HepG2 (cell line): ENCODE measurements at regions not wholly inside any gene's neighbourhood (a gene's known extent, or its start where the extent isn't known, plus 50 kb on each side); places are given as distances from the start of the nearest gene placed in this dataset.

Experiments used
- AGO2 ChIP-seq: fragments of 200-400 bp; formaldehyde crosslinking; optimal IDR thresholded peaks from 2 replicates; pipeline ENCODE3; 2017; ENCODE audit warnings: mild to moderate bottlenecking, low read depth, low read length, moderate library complexity
- ARNTL ChIP-seq: sonication (generic); formaldehyde crosslinking; IDR thresholded peaks from 2 replicates; pipeline ENCODE4 v1.4.0; 2020; ENCODE audit warnings: mild to moderate bottlenecking, missing genetic modification reagents
- CSRNP2 ChIP-seq: sonication (generic); formaldehyde crosslinking; conservative IDR thresholded peaks from 2 replicates; pipeline ENCODE4 v1.8.0; 2022; ENCODE audit warnings: low read depth, missing genetic modification reagents
- HOXA3 ChIP-seq: sonication (generic); formaldehyde crosslinking; IDR thresholded peaks from 2 replicates; pipeline ENCODE4 v1.5.0; 2020; ENCODE audit warnings: missing genetic modification reagents
- ISX ChIP-seq: sonication (generic); formaldehyde crosslinking; conservative IDR thresholded peaks from 2 replicates; pipeline ENCODE4 v1.5.0; 2020; ENCODE audit warnings: missing genetic modification reagents
- JUNB ChIP-seq: sonication (generic); formaldehyde crosslinking; IDR thresholded peaks from 2 replicates; pipeline ENCODE4 v1.8.0; 2022; ENCODE audit warnings: missing genetic modification reagents, mild to moderate bottlenecking, borderline replicate concordance
- KLF15 ChIP-seq: sonication (generic); formaldehyde crosslinking; IDR thresholded peaks from 2 replicates; pipeline ENCODE4 v1.8.1; 2023; ENCODE audit warnings: borderline replicate concordance, mild to moderate bottlenecking, inconsistent platforms, missing genetic modification reagents, mixed read lengths
- MZF1 ChIP-seq: sonication (generic); formaldehyde crosslinking; IDR thresholded peaks from 2 replicates; pipeline ENCODE4 v1.8.1; 2023; ENCODE audit warnings: mild to moderate bottlenecking, missing genetic modification reagents, borderline replicate concordance
- ONECUT2 ChIP-seq: sonication (generic); formaldehyde crosslinking; IDR thresholded peaks from 2 replicates; pipeline ENCODE4 v1.4.0; 2020; ENCODE audit warnings: missing genetic modification reagents
- PCBP1 ChIP-seq: fragments of 200-400 bp; formaldehyde crosslinking; IDR thresholded peaks from 2 replicates; pipeline ENCODE4 v1.6.1; 2017; ENCODE audit warnings: mild to moderate bottlenecking, low read depth, low read length, borderline replicate concordance
- POLR2AphosphoS2 ChIP-seq: IDR thresholded peaks from 2 replicates; pipeline ENCODE4 v1.6.1; 2011; ENCODE audit warnings: low read depth, low read length, improper control_type of control experiment
- TOE1 ChIP-seq: sonication (generic); formaldehyde crosslinking; IDR thresholded peaks from 2 replicates; pipeline ENCODE4 v1.4.0; 2020; ENCODE audit warnings: mild to moderate bottlenecking, missing genetic modification reagents
- ZNF101 ChIP-seq: sonication (generic); formaldehyde crosslinking; IDR thresholded peaks from 2 replicates; pipeline ENCODE4 v1.4.0; 2020; ENCODE audit warnings: mild to moderate bottlenecking, low read depth, missing genetic modification reagents, borderline replicate concordance
- TF ChIP-seq, protein P1 (sequence below): sonication (generic); formaldehyde crosslinking; IDR thresholded peaks from one replicate; pipeline ENCODE4 v1.5.1; 2020; ENCODE audit warnings: mild to moderate bottlenecking, missing genetic modification reagents; ENCODE audit errors: not compliant biosample characterization
- TF ChIP-seq, protein P2 (sequence below): sonication (generic); formaldehyde crosslinking; IDR thresholded peaks from 2 replicates; pipeline ENCODE4 v1.4.0; 2020; ENCODE audit warnings: mild to moderate bottlenecking, missing genetic modification reagents

DNA sequence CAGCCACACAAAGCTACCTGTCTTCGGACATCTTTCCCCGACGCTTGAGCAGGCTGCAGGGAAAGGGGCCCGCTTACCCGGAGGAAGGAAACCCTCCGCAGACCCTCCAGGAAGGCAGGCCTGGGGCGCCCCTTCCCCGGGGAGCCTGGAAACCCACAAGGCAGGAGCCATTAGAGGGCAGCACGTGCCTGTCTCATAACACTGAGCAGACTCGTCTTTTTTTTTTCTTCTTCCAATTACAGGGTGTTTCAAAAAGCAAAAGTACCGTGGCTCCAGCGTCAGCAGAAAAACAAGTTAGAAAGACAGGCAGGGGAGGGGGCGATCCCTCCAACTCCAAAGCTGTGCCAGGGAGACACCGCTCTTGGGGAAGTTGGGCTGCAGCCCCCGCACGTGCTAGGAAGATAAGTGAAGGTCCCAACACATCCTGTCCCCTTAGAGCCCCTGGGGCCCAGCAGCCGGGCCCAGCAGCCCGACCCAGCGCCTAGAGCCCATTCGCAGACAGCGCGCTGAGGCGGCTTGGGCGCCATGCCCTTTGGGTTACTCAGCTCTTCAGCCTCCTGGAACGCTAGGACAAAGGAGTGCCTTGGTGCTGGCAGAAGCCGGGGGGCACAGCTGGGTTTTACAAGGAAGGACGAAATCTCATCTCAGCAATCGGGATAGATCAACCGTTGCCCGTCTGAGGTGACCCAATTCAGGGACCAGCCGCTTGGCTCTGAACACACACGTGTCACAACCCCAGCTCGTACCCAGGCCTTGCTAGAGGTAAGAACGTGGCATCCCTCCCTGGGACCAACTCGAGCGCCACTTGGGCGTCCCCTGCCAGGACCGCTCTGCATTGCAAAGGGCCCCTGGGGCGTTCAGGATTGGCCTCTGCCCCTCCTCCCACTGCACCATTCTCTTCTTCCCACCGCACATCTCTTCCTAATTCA, 136.3 kb downstream of the LY86 start (continued):
- TF ChIP-seq HOXA3 (CRISPR knock-in tag) (peak; percentile 9; the same call in 1 of the 2 replicates), ONECUT2 (CRISPR knock-in tag) (no peak), KLF15 (CRISPR knock-in tag) (no peak), ISX (CRISPR knock-in tag) (no peak), ZNF101 (no peak), PCBP1 (no peak), TOE1 (no peak), ARNTL (peak; percentile 60; the same call in 1 of the 2 replicates), MZF1 (CRISPR knock-in tag) (no peak), POLR2AphosphoS2 (no peak), JUNB (CRISPR knock-in tag) (no peak), CSRNP2 (CRISPR knock-in tag) (no peak), AGO2 (no peak)
- TF ChIP-seq, protein P1, sequence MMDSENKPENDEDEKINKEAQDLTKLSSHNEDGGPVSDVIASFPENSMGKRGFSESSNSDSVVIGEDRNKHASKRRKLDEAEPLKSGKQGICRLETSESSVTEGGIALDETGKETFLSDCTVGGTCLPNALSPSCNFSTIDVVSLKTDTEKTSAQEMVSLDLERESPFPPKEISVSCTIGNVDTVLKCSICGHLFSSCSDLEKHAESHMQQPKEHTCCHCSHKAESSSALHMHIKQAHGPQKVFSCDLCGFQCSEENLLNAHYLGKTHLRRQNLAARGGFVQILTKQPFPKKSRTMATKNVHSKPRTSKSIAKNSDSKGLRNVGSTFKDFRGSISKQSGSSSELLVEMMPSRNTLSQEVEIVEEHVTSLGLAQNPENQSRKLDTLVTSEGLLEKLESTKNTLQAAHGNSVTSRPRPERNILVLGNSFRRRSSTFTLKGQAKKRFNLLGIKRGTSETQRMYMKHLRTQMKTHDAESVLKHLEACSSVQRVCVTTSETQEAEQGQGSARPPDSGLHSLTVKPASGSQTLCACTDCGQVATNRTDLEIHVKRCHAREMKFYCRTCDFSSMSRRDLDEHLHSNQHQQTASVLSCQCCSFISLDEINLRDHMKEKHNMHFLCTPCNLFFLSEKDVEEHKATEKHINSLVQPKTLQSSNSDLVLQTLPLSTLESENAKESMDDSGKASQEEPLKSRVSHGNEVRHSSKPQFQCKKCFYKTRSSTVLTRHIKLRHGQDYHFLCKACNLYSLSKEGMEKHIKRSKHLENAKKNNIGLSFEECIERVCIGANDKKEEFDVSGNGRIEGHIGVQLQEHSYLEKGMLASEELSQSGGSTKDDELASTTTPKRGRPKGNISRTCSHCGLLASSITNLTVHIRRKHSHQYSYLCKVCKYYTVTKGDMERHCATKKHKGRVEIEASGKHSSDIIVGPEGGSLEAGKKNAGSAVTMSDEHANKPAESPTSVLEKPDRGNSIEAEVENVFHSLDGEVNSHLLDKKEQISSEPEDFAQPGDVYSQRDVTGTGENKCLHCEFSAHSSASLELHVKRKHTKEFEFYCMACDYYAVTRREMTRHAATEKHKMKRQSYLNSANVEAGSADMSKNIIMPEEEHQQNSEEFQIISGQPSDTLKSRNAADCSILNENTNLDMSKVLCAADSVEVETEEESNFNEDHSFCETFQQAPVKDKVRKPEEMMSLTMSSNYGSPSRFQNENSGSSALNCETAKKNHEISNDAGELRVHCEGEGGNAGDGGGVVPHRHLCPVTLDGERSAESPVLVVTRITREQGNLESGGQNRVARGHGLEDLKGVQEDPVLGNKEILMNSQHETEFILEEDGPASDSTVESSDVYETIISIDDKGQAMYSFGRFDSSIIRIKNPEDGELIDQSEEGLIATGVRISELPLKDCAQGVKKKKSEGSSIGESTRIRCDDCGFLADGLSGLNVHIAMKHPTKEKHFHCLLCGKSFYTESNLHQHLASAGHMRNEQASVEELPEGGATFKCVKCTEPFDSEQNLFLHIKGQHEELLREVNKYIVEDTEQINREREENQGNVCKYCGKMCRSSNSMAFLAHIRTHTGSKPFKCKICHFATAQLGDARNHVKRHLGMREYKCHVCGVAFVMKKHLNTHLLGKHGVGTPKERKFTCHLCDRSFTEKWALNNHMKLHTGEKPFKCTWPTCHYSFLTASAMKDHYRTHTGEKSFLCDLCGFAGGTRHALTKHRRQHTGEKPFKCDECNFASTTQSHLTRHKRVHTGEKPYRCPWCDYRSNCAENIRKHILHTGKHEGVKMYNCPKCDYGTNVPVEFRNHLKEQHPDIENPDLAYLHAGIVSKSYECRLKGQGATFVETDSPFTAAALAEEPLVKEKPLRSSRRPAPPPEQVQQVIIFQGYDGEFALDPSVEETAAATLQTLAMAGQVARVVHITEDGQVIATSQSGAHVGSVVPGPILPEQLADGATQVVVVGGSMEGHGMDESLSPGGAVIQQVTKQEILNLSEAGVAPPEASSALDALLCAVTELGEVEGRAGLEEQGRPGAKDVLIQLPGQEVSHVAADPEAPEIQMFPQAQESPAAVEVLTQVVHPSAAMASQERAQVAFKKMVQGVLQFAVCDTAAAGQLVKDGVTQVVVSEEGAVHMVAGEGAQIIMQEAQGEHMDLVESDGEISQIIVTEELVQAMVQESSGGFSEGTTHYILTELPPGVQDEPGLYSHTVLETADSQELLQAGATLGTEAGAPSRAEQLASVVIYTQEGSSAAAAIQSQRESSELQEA (CRISPR knock-in tag), result peak; percentile 48
- TF ChIP-seq, protein P2, sequence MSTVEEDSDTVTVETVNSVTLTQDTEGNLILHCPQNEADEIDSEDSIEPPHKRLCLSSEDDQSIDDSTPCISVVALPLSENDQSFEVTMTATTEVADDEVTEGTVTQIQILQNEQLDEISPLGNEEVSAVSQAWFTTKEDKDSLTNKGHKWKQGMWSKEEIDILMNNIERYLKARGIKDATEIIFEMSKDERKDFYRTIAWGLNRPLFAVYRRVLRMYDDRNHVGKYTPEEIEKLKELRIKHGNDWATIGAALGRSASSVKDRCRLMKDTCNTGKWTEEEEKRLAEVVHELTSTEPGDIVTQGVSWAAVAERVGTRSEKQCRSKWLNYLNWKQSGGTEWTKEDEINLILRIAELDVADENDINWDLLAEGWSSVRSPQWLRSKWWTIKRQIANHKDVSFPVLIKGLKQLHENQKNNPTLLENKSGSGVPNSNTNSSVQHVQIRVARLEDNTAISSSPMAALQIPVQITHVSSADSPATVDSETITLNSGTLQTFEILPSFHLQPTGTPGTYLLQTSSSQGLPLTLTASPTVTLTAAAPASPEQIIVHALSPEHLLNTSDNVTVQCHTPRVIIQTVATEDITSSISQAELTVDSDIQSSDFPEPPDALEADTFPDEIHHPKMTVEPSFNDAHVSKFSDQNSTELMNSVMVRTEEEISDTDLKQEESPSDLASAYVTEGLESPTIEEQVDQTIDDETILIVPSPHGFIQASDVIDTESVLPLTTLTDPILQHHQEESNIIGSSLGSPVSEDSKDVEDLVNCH (CRISPR knock-in tag), result no peak
